GM12873 (cell line): ENCODE measurements at regions not wholly inside any gene's neighbourhood (a gene's known extent, or its start where the extent isn't known, plus 50 kb on each side); places are given as distances from the start of the nearest gene placed in this dataset.

ENCODE experiments used
- CTCF ChIP-seq: IDR thresholded peaks from 2 replicates; pipeline ENCODE4 v1.5.1; 2012; ENCODE audit warnings: low read depth, mild to moderate bottlenecking, moderate library complexity, low read length, control low read depth; ENCODE audit not compliant: insufficient read depth; ENCODE audit errors: missing control alignments

- no peak for TF ChIP-seq CTCF
Measured at GRCh38 chr5:120738568-120738967, 274.5 kb downstream of the PRR16 start.

DNA sequence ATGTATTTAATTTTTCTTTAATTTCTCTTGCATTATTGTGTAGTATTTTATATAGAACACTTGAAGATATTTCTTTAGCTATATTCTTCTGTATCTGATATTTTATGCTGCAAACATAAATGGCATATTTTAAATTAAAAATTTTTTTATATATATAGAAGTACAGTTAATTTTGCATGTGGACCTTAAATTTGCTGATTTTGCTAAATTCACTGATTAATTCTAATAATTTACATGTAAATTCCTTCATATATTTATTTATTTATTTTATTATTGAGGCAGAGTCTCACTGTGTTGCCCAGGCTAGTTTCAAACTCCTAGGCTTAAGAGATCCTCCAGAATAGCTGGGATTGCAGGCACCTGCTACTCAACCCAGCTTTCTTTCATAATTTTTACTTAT lies 276.9 kb downstream of the PRR16 start:
- TF ChIP-seq CTCF, result no peak

- TF ChIP-seq CTCF, result no peak
Measured at GRCh38 chr5:120748474-120748873, 284.4 kb downstream of the PRR16 start.

DNA sequence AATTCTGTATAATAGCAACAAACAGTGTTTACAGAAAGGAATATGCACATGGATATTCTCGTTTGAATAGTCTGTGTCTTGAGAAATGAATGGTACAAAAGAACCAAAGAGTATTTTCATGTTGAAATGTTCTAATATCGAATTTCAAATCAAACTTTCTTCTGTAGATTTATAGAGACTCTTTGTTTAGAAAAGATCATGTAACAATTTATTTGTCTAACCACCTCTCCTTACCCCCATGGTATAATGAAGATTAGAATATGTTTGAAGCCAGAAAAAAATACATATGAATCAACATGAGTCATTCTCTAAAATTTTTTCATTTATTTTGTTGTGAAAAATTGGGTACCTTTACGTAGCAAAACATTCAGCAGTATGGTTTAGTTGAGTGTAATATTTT lies 285.6 kb downstream of the PRR16 start:
- no peak for TF ChIP-seq CTCF

DNA sequence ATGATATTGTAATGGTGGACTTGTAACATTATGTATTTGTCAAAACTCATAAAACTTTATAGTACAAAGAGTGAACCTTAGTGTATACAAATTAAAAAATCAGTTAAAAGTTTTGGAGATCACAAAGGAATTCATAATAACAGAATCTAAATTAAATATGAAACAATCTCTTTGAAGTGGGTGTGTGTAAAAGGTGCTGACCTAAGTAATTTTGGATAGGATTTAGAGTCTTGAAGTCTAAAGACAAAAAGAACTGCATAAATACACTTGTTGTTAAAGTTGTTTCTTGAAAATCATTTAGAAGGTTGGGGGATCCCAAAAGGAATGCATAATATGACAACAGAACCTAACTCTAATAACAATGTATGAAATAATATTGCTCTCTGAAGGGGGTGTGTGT lies 295.5 kb downstream of the PRR16 start:
- TF ChIP-seq CTCF, result no peak

- TF ChIP-seq CTCF, result no peak
Measured at GRCh38 chr5:120761986-120762385, 297.9 kb downstream of the PRR16 start.

GRCh38 chr5:120765189-120765588 lies 301.1 kb downstream of the PRR16 start:
- TF ChIP-seq CTCF, result no peak
